Activated CD4-positive, alpha-beta T cell treated with anti-CD3 and anti-CD28 coated beads for 36 hours (primary cell): ENCODE measurements at regions not wholly inside any gene's neighbourhood (a gene's known extent, or its start where the extent isn't known, plus 50 kb on each side); places are given as distances from the start of the nearest gene placed in this dataset.
A peak's percentile ranks its signal among the peaks of the same experiment; 100 is the strongest.

Source experiments
- ATAC-seq: fragments of 200-7000 bp; cut with Tn5 transposase; one replicate; pipeline ENCODE4 v1.10.0; 2021; ENCODE audit warnings: mild to moderate bottlenecking, moderate library complexity
- CTCF ChIA-PET: fragments of 350-600 bp; sonication (Branson Sonifier 250); formaldehyde crosslinking; loops from one replicate; lab custom pipeline; 2021; ENCODE audit warnings: antibody characterized with exemption; lab: Charles Lee
- POLR2A ChIA-PET: fragments of 350-600 bp; sonication (Branson Sonifier 250); formaldehyde crosslinking; loops from one replicate; lab custom pipeline; 2021; ENCODE audit warnings: antibody characterized with exemption, inconsistent platforms; lab: Charles Lee
- DNase-seq: peaks from one replicate; pipeline ENCODE4 v3.0.0-alpha.2; 2020
- H3K27ac Mint-ChIP-seq: one replicate; pipeline ENCODE4 v1.8.0; 2021; ENCODE audit warnings: mixed read lengths
- H3K27me3 Mint-ChIP-seq: one replicate; pipeline ENCODE4 v1.8.0; 2021; ENCODE audit warnings: mixed read lengths
- H3K36me3 Mint-ChIP-seq: one replicate; pipeline ENCODE4 v1.8.0; 2021; ENCODE audit warnings: low read depth, mixed read lengths
- H3K4me1 Mint-ChIP-seq: one replicate; pipeline ENCODE4 v1.8.0; 2021; ENCODE audit warnings: mixed read lengths
- H3K4me3 Mint-ChIP-seq: one replicate; pipeline ENCODE4 v1.8.0; 2021; ENCODE audit warnings: mild to moderate bottlenecking, moderate library complexity, mixed read lengths
- H3K9me3 Mint-ChIP-seq: one replicate; pipeline ENCODE4 v1.8.0; 2021; ENCODE audit warnings: low read depth, mixed read lengths
- intact Hi-C, 2 experiments: fragments of 100-400 bp; cut with DNase I in 1 of 2; cut with micrococcal nuclease in 1 of 2; formaldehyde crosslinking; loops; one replicate each; pipeline versions ENCODE4 v1.14.2 to v1.15.1; 2022 to 2024; cut with DNase I, micrococcal nuclease

DNA sequence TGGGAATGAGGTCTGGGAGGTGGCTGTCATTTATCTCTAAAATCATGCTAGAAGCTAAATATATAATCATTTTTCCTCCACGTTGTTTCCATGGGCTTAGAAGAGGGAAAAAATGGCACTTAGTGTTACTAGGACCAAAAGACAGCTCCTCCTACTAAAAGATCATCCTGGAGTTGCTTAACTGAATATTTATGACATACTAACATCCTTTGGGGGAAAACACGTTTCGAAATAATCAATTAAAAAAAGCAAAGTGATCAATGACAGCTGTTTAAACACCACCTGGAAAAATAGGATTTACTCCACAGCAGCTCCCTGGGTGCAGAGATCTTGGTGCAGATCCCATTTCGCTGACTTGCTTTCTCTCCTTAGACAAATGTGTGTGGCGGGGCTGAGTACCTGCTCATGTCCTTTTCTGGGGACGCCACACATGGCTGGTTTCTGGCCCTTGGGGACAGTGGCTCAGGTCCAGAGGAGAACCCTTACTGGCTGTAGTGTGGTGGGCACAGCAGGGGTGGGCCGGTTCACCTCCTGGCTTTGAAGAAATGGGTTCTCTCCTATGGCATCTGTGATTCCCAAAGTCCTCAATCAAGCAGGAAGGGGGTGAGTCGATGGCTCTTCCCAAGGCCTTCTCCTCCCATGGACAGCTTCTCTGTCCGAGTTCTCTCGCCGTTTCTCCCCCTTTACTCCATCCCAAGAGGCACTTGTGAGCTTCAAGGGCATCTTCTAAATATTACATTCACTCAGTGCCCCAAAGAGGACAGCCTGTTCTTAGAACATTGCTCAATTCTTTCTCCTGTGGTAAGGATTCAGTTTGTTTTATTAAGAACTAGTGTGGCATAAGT, 156.4 kb upstream of the KLF14 start:
- ChIA-PET POLR2A (no interaction called here), CTCF (interaction anchor here (0.6 to 1.2 kb wide), 3 partner anchors 8 to 92 kb away, joined by 3 to 5 read pairs (median 3); no protein-coding TSS in a partner anchor)
- ATAC-seq (no peak), DNase-seq (peak; percentile 4)
- H3K9me3 Mint-ChIP-seq, result no peaks in the 10 kb centered on the region
- H3K36me3 Mint-ChIP-seq, result peaks cover 81% of the 10 kb centered on the region
- intact Hi-C loops, result loop anchor here in 1 of 2 experiments (10.0 kb wide), 1 partner anchor 54 kb away; no protein-coding TSS in a partner anchor
- H3K27me3 Mint-ChIP-seq, result no peaks in the 10 kb centered on the region
- H3K4me3 Mint-ChIP-seq, result peak overlapping the region; percentile 15
- peak overlapping the region; percentile 73 for H3K27ac Mint-ChIP-seq
- H3K4me1 Mint-ChIP-seq, result peaks cover 71% of the 10 kb centered on the region

DNA sequence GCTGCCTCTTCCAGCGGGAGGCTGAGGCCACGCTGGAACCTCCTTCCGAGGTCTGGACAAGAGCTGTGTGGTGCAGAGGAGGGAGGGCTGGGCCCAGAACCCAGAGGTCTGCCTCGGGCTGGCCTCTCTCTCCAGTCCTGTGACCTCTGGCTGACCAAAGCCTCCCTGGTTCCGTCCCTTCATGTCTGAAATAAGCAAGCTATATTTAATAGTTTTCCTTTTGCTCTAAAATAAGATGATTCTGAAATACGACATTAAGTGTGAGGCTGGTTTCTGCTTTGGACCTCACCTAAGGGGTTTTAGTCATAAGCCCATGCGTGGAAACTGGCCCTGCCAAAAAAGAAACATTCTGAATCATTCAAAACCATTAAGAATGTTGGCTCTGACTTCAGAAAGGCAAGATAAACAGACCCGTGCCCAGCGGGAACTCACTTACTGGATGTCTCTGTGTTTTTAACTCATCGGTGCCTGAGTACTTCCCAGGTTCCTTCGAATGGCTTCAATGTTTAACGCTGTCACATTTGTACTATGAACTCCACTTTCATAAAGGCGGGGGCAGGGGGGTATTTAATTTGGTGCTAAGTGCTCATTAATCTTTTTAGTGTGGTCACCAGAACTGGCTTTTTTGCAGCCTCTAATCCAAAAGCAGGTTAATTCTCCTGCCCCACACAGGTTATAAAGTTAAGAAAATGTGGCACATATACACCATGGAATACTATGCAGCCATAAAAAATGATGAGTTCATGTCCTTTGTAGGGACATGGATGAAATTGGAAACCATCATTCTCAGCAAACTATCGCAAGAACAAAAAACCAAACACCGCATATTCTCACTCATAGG, 157.5 kb upstream of the KLF14 start:
- ChIA-PET POLR2A (no interaction called here), CTCF (interaction anchor here (0.5 to 5.8 kb wide), 3 partner anchors 9 to 28 kb away, joined by 3 to 96 read pairs (median 3); no protein-coding TSS in a partner anchor)
- Mint-ChIP-seq H3K4me3 (no peak overlapping the region), H3K4me1 (peaks cover 80% of the 10 kb centered on the region), H3K36me3 (peaks cover 84% of the 10 kb centered on the region), H3K27me3 (no peaks in the 10 kb centered on the region), H3K9me3 (no peaks in the 10 kb centered on the region), H3K27ac (peak overlapping the region; percentile 73)
- intact Hi-C loops, result loop anchor here in 1 of 2 experiments (10.0 kb wide), 1 partner anchor 53 kb away; no protein-coding TSS in a partner anchor
- DNase-seq, result peak; percentile 8
- ATAC-seq, result no peak

DNA sequence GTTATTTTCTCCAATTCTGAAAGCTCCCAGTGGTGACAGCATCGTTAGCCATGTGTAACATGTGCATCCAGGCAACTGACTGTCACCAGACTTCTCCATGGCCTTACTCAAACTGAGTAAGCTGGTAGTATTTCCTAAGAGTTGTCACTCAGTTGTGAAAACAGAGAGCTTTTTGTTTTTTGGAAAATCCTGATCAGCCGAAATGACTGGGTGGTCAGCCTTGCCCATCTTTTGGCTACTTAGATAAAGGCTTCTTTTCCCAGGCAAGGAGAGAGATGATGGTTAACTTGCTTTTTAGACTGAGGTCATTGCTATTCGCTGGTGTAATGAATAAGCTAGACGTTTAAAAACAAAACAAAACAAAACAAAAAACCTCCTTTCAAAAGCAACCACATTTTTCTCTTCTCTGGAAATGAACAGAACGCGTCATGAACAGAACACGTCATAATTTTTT, 159.5 kb upstream of the KLF14 start:
- ATAC-seq, result peak; percentile 35

GRCh38 chr7:130894146-130894908, 160.3 kb upstream of the KLF14 start:
- H3K27me3 Mint-ChIP-seq, result no peaks in the 10 kb centered on the region
- H3K4me3 Mint-ChIP-seq, result peak overlapping the region; percentile 58
- POLR2A ChIA-PET, result interaction anchor here (0.5 to 3.1 kb wide), 11 partner anchors 10 to 163 kb away, joined by 3 to 35 read pairs (median 6); no protein-coding TSS in a partner anchor
- no peaks in the 10 kb centered on the region for H3K9me3 Mint-ChIP-seq
- peak; percentile 55 for DNase-seq
- peak overlapping the region; percentile 88 for H3K27ac Mint-ChIP-seq
- peaks cover 83% of the 10 kb centered on the region for H3K4me1 Mint-ChIP-seq
- CTCF ChIA-PET, result interaction anchor here (0.6 to 5.8 kb wide), 11 partner anchors 8 to 307 kb away, joined by 3 to 96 read pairs (median 4); no protein-coding TSS in a partner anchor
- peaks cover 84% of the 10 kb centered on the region for H3K36me3 Mint-ChIP-seq
- ATAC-seq, result peak; percentile 4
- intact Hi-C loops, result loop anchor here in 1 of 2 experiments (10.0 kb wide), 1 partner anchor 50 kb away; no protein-coding TSS in a partner anchor

More for the DNA sequence above, 159.5 kb upstream of the KLF14 start:
- POLR2A ChIA-PET, result interaction anchor here (0.5 to 3.1 kb wide), 18 partner anchors 11 to 175 kb away, joined by 3 to 35 read pairs (median 5); no protein-coding TSS in a partner anchor
- peak; percentile 31 for DNase-seq
- Mint-ChIP-seq H3K27me3 (no peaks in the 10 kb centered on the region), H3K9me3 (no peaks in the 10 kb centered on the region), H3K36me3 (peaks cover 84% of the 10 kb centered on the region), H3K4me3 (no peak overlapping the region), H3K4me1 (peaks cover 83% of the 10 kb centered on the region), H3K27ac (peak overlapping the region; percentile 88)
- intact Hi-C loops, result loop anchor here (1.0 to 10.0 kb wide), 3 partner anchors 20 to 138 kb away; no protein-coding TSS in a partner anchor
- CTCF ChIA-PET, result interaction anchor here (0.6 to 5.8 kb wide), 10 partner anchors 10 to 307 kb away, joined by 3 to 96 read pairs (median 4); no protein-coding TSS in a partner anchor

DNA sequence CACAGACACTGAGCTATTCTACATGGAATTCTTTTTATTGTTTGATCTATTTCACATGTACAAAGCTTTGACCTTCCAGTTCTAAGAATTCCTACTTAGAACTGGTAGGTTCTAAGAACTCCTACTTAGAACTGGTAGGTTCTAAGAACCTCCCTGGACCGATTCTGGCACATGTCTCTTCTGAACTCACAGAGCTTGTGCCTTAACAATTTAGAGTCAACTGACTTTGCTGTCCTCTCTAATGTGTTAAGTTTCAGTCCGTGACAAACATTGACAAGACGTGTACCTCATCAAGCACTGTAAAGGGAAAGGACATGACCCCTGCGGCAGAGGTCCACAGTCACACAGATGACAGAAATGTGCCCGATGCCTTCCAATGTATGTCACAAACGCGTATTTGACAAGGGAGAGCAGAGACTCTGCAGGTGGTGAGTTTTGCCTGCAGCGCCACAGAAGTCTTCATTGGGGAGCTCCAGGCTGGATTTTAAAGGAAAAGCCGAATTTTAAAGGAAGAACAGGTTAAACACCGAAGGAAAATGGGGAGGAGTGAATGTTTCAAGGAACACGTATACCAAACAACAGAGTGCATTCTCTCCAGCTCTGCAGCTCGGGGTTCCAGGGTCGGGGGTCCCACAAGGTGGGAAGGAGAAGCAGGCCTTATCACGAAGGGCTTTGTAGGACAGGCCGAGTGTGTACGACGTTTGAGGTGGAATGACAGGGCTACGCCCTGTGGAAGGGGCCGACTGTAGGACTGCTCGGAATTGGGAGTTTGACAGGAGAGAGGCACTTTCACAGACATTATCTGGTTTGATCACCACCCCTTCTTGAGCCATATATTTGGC, 161.1 kb upstream of the KLF14 start:
- no peaks in the 10 kb centered on the region for H3K9me3 Mint-ChIP-seq
- H3K4me3 Mint-ChIP-seq, result peak overlapping the region; percentile 58
- DNase-seq (peak; percentile 29), ATAC-seq (peak; percentile 6)
- H3K27me3 Mint-ChIP-seq, result no peaks in the 10 kb centered on the region
- peaks cover 90% of the 10 kb centered on the region for H3K4me1 Mint-ChIP-seq
- ChIA-PET CTCF (interaction anchor here (0.7 to 5.8 kb wide), 10 partner anchors 8 to 145 kb away, joined by 3 to 96 read pairs (median 14); no protein-coding TSS in a partner anchor), POLR2A (interaction anchor here (0.6 to 3.1 kb wide), 5 partner anchors 15 to 65 kb away, joined by 3 to 35 read pairs (median 16); no protein-coding TSS in a partner anchor)
- H3K27ac Mint-ChIP-seq, result peak overlapping the region; percentile 88
- intact Hi-C loops, result loop anchor here (5.0 to 10.0 kb wide), 3 partner anchors 50 to 527 kb away; no protein-coding TSS in a partner anchor
- peaks cover 92% of the 10 kb centered on the region for H3K36me3 Mint-ChIP-seq

DNA sequence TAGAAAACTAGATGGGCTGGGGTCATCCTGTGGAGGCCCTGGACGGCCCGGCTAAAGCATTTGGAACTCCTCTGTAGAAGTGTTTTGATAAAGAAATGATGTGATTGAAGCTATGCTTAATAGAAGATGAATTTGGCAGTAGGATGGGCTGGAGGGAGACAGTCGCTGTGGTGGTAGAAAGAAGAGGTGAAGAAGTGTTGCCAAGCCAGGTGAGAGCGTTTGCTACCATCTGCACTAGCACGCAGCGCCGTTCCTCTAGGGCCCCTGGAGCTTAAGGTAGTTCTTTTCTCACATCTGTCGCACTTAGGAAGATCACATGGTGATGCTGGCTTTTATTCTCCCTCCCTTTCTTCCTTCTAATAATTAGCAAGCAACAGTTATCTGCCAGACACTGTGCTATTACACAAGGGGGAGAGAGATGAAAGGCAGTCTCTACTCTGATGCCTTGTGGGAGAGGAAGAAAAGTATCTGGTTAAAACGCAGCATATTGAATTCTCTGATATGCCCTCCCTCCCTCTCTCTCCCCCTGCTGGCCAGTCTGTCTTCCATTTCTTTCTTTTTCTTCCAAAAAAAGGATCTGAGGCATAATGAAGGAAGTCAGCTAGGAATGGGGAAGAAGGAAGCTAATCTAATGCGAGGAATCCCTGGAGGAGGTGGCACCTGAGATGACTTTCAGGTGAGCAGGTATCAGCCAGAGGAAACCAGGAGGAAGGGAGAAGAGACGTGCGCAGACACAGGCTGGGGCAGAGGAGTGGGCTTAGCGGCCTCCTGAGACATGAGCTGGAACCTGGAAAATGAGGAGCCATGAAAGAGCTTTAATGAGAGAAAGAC, 162.3 kb upstream of the KLF14 start:
- no peak overlapping the region for H3K4me3 Mint-ChIP-seq
- intact Hi-C loops, result loop anchor here (2.0 to 10.0 kb wide), 4 partner anchors 49 to 526 kb away; no protein-coding TSS in a partner anchor
- no peaks in the 10 kb centered on the region for H3K9me3 Mint-ChIP-seq
- no peak for ATAC-seq
- peak overlapping the region; percentile 88 for H3K27ac Mint-ChIP-seq
- H3K36me3 Mint-ChIP-seq, result peaks cover 91% of the 10 kb centered on the region
- peak; percentile 19 for DNase-seq
- POLR2A ChIA-PET, result interaction anchor here (1.1 to 1.6 kb wide), 6 partner anchors 13 to 161 kb away, joined by 3 to 15 read pairs (median 10); no protein-coding TSS in a partner anchor
- H3K27me3 Mint-ChIP-seq, result no peaks in the 10 kb centered on the region
- CTCF ChIA-PET, result interaction anchor here (0.5 to 5.8 kb wide), 43 partner anchors 8 to 834 kb away, joined by 3 to 96 read pairs (median 6); no protein-coding TSS in a partner anchor
- H3K4me1 Mint-ChIP-seq, result peaks cover 90% of the 10 kb centered on the region

DNA sequence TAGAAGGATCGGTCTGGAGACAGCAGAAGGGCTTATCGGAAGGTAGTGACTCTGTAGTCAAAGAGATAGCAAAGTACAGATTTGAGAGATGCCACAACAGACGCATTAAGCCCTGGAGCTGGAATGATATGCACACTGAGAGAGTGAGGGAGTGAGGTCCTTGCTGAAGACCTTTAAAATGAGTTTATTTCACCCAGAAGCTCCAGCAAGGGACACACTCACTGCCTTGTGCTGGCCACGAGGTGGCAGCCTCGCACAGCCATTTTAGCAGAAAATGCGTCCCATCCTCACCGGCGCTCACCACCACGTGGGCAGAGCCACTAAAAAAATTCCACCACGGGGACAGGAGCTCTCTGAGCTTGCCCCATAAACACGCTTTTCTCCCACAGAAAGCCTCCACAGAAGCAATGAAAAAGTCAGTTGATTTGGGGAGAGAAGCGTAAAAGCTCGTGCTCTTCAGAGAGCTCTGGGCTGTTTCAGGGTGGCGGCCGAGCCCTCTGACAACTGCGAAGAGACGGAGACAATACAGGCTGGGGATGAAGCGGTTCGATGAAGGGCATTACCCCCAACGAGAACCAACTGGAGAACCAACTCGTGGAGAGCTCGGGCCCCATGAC, 163.0 kb upstream of the KLF14 start:
- Mint-ChIP-seq H3K9me3 (no peaks in the 10 kb centered on the region), H3K4me3 (peak overlapping the region; percentile 22), H3K27me3 (no peaks in the 10 kb centered on the region), H3K36me3 (peaks cover 93% of the 10 kb centered on the region), H3K27ac (peak overlapping the region; percentile 88), H3K4me1 (peaks cover 94% of the 10 kb centered on the region)
- ATAC-seq (peak; percentile 56), DNase-seq (peak; percentile 87)
- CTCF ChIA-PET, result interaction anchor here (0.5 to 5.8 kb wide), 52 partner anchors 8 to 835 kb away, joined by 3 to 96 read pairs (median 5); no protein-coding TSS in a partner anchor
- intact Hi-C loops, result loop anchor here (1.0 to 10.0 kb wide), 7 partner anchors 14 to 525 kb away; no protein-coding TSS in a partner anchor
- POLR2A ChIA-PET, result interaction anchor here (0.6 to 1.6 kb wide), 11 partner anchors 13 to 160 kb away, joined by 3 to 15 read pairs (median 7); no protein-coding TSS in a partner anchor
